Upper lobe of left lung (tissue), 6 donors: ENCODE measurements at regions not wholly inside any gene's neighbourhood (a gene's known extent, or its start where the extent isn't known, plus 50 kb on each side); places are given as distances from the start of the nearest gene placed in this dataset.

Experiments used
- ATAC-seq, 2 donors: fragments of 200-7000 bp; cut with Tn5 transposase; one replicate each; pipeline ENCODE4 v1.9.1; 2022; ENCODE audit warnings: mild to moderate bottlenecking in 2 of 2, moderate library complexity in 2 of 2; ENCODE audit not compliant: low FRiP score in 2 of 2
- DNase-seq, 2 donors: peaks; one replicate each; pipeline ENCODE4 v3.0.0-alpha.2; 2019 to 2020
- H3K27ac ChIP-seq, 4 donors: fragments of 200-600 bp; sonication (generic); one replicate each; pipeline ENCODE4 v1.5.1; 2016 to 2019
- H3K27me3 ChIP-seq, 4 donors: fragments of 200-600 bp; sonication (generic); one replicate each; pipeline ENCODE4 v1.5.1; 2017 to 2019
- H3K36me3 ChIP-seq, 4 donors: fragments of 200-600 bp; sonication (generic); one replicate each; pipeline ENCODE4 v1.5.1; 2016 to 2019
- H3K4me1 ChIP-seq, 4 donors: fragments of 200-600 bp; sonication (generic); one replicate each; pipeline ENCODE4 v1.5.1; 2018 to 2019
- H3K4me3 ChIP-seq, 4 donors: fragments of 200-600 bp; sonication (generic); one replicate each; pipeline ENCODE4 v1.5.1; 2017 to 2019; ENCODE audit warnings: mild to moderate bottlenecking in 2 of 4, moderate library complexity in 1 of 4
- H3K9me3 ChIP-seq, 4 donors: fragments of 200-600 bp; sonication (generic); one replicate each; pipeline ENCODE4 v1.5.1; 2018 to 2019
- EP300 ChIP-seq, 4 donors: sonication (generic); formaldehyde crosslinking; IDR thresholded peaks; one replicate each; pipeline ENCODE4 v1.5.1; 2017; ENCODE audit warnings: antibody characterized with exemption in 4 of 4, control low read depth in 2 of 4
- POLR2A ChIP-seq, 4 donors: fragments of 450-650 bp; IDR thresholded peaks; one replicate each; pipeline ENCODE4 v1.5.1; 2016 to 2017; ENCODE audit warnings: antibody characterized with exemption in 4 of 4, mild to moderate bottlenecking in 2 of 4
- POLR2AphosphoS5 ChIP-seq, 2 donors: sonication (generic); formaldehyde crosslinking; IDR thresholded peaks; one replicate each; pipeline ENCODE4 v1.5.1; 2017; ENCODE audit warnings: antibody characterized with exemption in 2 of 2
- WGBS, 2 donors: methylation state at CpG; one replicate each; pipeline ENCODE4 v1.1.5; 2017 to 2018; 5-methylcytosine and 5-hydroxymethylcytosine counted together
- TF ChIP-seq, protein P1 (sequence below), 6 experiments: fragments of 450-650 bp in 4 of 6; fragments of 200-600 bp in 2 of 6; sonication (generic) in 2 of 6; IDR thresholded peaks; one replicate each; pipeline ENCODE4 v1.5.1; 2016 to 2019; ENCODE audit warnings: antibody characterized with exemption in 6 of 6
- donor health status: DM: no; HTN: no; CAD: no; lungs with moderate emphysema.
- donor health status: DM: no; HTN: yes; CAD: no; lungs with severe emphysema.

GRCh38 chr10:63753808-63754207 lies 232.6 kb downstream of the REEP3 start:
- no peak for ATAC-seq
- Histone ChIP-seq H3K4me1 (no peaks in the 10 kb centered on the region), H3K9me3 (no peaks in the 10 kb centered on the region), H3K36me3 (no peaks in the 10 kb centered on the region), H3K4me3 (no peak overlapping the region), H3K27ac (no peak overlapping the region), H3K27me3 (no peaks in the 10 kb centered on the region)
- no peak for DNase-seq
- 72 to 81% methylated on average over 2 of the region's 2 CpGs for WGBS, 2 donors
- no peak for TF ChIP-seq EP300 (IDR thresholded peaks at IDR 0.05)
- TF ChIP-seq, protein P1, sequence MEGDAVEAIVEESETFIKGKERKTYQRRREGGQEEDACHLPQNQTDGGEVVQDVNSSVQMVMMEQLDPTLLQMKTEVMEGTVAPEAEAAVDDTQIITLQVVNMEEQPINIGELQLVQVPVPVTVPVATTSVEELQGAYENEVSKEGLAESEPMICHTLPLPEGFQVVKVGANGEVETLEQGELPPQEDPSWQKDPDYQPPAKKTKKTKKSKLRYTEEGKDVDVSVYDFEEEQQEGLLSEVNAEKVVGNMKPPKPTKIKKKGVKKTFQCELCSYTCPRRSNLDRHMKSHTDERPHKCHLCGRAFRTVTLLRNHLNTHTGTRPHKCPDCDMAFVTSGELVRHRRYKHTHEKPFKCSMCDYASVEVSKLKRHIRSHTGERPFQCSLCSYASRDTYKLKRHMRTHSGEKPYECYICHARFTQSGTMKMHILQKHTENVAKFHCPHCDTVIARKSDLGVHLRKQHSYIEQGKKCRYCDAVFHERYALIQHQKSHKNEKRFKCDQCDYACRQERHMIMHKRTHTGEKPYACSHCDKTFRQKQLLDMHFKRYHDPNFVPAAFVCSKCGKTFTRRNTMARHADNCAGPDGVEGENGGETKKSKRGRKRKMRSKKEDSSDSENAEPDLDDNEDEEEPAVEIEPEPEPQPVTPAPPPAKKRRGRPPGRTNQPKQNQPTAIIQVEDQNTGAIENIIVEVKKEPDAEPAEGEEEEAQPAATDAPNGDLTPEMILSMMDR (IDR thresholded peaks at IDR 0.05) = no peak
- no peak for TF ChIP-seq POLR2A (IDR thresholded peaks at IDR 0.05)
- no peak for TF ChIP-seq POLR2AphosphoS5 (IDR thresholded peaks at IDR 0.05)

GRCh38 chr10:63755441-63755840 lies 234.2 kb downstream of the REEP3 start:
- Histone ChIP-seq H3K4me3 (no peak overlapping the region), H3K27ac (no peak overlapping the region), H3K9me3 (no peaks in the 10 kb centered on the region), H3K36me3 (no peaks in the 10 kb centered on the region), H3K27me3 (no peaks in the 10 kb centered on the region), H3K4me1 (no peaks in the 10 kb centered on the region)
- DNase-seq (no peak), ATAC-seq (no peak)
- 92 to 100% methylated on average over 2 of the region's 2 CpGs for WGBS, 2 donors
- TF ChIP-seq POLR2A (IDR thresholded peaks at IDR 0.05) (no peak), POLR2AphosphoS5 (IDR thresholded peaks at IDR 0.05) (no peak), EP300 (IDR thresholded peaks at IDR 0.05) (no peak)
- TF ChIP-seq, protein P1 (IDR thresholded peaks at IDR 0.05) = no peak

- no peak overlapping the region for H3K4me3 ChIP-seq
- H3K9me3 ChIP-seq = no peaks in the 10 kb centered on the region
- no peak for DNase-seq
- H3K36me3 ChIP-seq = no peaks in the 10 kb centered on the region
- TF ChIP-seq POLR2AphosphoS5 (IDR thresholded peaks at IDR 0.05) (no peak), POLR2A (IDR thresholded peaks at IDR 0.05) (no peak), EP300 (IDR thresholded peaks at IDR 0.05) (no peak)
- TF ChIP-seq, protein P1 (IDR thresholded peaks at IDR 0.05) = no peak
- H3K27me3 ChIP-seq = no peaks in the 10 kb centered on the region
- H3K4me1 ChIP-seq = no peaks in the 10 kb centered on the region
- no peak for ATAC-seq
- 83 to 85% methylated on average over 2 of the region's 2 CpGs for WGBS, 2 donors
- no peak overlapping the region for H3K27ac ChIP-seq
Observed at GRCh38 chr10:63757067-63757466, 235.9 kb downstream of the REEP3 start.

- 89 to 91% methylated on average over 1 of the region's 1 CpG for WGBS, 2 donors
- Histone ChIP-seq H3K27ac (no peak overlapping the region), H3K36me3 (no peaks in the 10 kb centered on the region), H3K4me1 (no peaks in the 10 kb centered on the region), H3K4me3 (no peak overlapping the region), H3K9me3 (no peaks in the 10 kb centered on the region), H3K27me3 (no peaks in the 10 kb centered on the region)
- DNase-seq = no peak
- TF ChIP-seq, protein P1 (IDR thresholded peaks at IDR 0.05) = no peak
- TF ChIP-seq POLR2A (IDR thresholded peaks at IDR 0.05) (no peak), EP300 (IDR thresholded peaks at IDR 0.05) (no peak), POLR2AphosphoS5 (IDR thresholded peaks at IDR 0.05) (no peak)
- no peak for ATAC-seq
Observed at GRCh38 chr10:63758080-63758479, 236.9 kb downstream of the REEP3 start.

- TF ChIP-seq POLR2A (IDR thresholded peaks at IDR 0.05) (no peak), POLR2AphosphoS5 (IDR thresholded peaks at IDR 0.05) (no peak), EP300 (IDR thresholded peaks at IDR 0.05) (no peak)
- TF ChIP-seq, protein P1 (IDR thresholded peaks at IDR 0.05) = no peak
- no peak overlapping the region for H3K27ac ChIP-seq
- 88 to 91% methylated on average over 7 of the region's 7 CpGs for WGBS, 2 donors
- H3K36me3 ChIP-seq = no peaks in the 10 kb centered on the region
- DNase-seq = no peak
- H3K9me3 ChIP-seq = no peaks in the 10 kb centered on the region
- no peaks in the 10 kb centered on the region for H3K27me3 ChIP-seq
- H3K4me1 ChIP-seq = no peaks in the 10 kb centered on the region
- H3K4me3 ChIP-seq = no peak overlapping the region
- ATAC-seq = no peak
Observed at GRCh38 chr10:63759335-63759734, 238.1 kb downstream of the REEP3 start.
